H1 (cell line): ENCODE measurements at regions not wholly inside any gene's neighbourhood (a gene's known extent, or its start where the extent isn't known, plus 50 kb on each side); places are given as distances from the start of the nearest gene placed in this dataset.

ENCODE experiments used
- CREB1 ChIP-seq: IDR thresholded peaks from 2 replicates; pipeline ENCODE4 v1.6.1; 2012; ENCODE audit warnings: inconsistent platforms
- JUN ChIP-seq: IDR thresholded peaks from 2 replicates; pipeline ENCODE4 v1.6.1; 2011; ENCODE audit warnings: low read depth, mild to moderate bottlenecking, improper control_type of control experiment, low read length
- RNF2 ChIP-seq: fragments of 200-900, 300-1000 bp; sonication (generic); IDR thresholded peaks from 2 replicates; pipeline ENCODE4 v1.7.1; 2016; ENCODE audit warnings: borderline replicate concordance, low read depth, mild to moderate bottlenecking, antibody characterized with exemption, low read length; ENCODE audit not compliant: poor library complexity, severe bottlenecking; ENCODE audit errors: missing control alignments
- SUZ12 ChIP-seq: fragments of 200-600 bp; sonication (generic); IDR thresholded peaks from 2 replicates; pipeline ENCODE4 v1.6.1; 2012; ENCODE audit warnings: mild to moderate bottlenecking, inconsistent platforms, low read length, moderate library complexity, mixed read lengths

DNA sequence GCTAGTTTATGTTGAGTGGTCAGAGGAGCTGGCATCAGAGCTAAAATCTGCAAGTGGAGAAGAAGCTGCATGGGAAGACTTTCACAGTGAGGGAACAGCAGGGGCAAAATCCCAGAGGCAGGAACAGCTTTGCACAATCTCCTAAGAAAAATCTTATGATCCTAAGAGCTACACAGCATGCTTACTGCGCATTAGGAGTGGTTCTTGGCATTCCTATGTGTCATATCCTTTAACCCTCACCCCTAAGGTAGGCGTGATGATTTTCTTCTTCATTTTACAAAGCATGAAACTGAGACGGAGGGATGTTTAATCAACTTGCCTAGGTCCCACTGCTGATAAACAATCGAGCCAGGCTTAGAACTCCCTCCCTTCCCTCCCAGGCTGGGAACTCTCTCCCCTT, 313.6 kb upstream of the SULF2 start (continued):
- no peak for TF ChIP-seq SUZ12
- no peak for TF ChIP-seq CREB1
- no peak for TF ChIP-seq RNF2
- TF ChIP-seq JUN = no peak
- TF ChIP-seq, all 59 proteins: peak for 0
